ENCODE measurements at regions not wholly inside any gene's neighbourhood (a gene's known extent, or its start where the extent isn't known, plus 50 kb on each side); places are given as distances from the start of the nearest gene placed in this dataset.

GRCh38 chrX:69222103-69223090, 57.1 kb upstream of the PJA1 start:
- H3K4me3 ChIP-seq: no peak overlapping the region
- TF ChIP-seq POLR2AphosphoS5 (IDR thresholded peaks at IDR 0.05) (no peak), POLR2A (IDR thresholded peaks at IDR 0.05) (no peak), CTCF (IDR thresholded peaks at IDR 0.05 in 8 of 11, conservative IDR thresholded peaks at IDR 0.05 in 3 of 11) (peak; percentile 49 to 79 (median 73))
- peaks cover 0 to 28% (median 4%) of the 10 kb centered on the region in 7 donors for H3K27me3 ChIP-seq (replicated peaks in 1 of 7)
- DNase-seq: peak; percentile 85
- H3K9me3 ChIP-seq: no peaks in the 10 kb centered on the region
- H3K36me3 ChIP-seq: no peaks in the 10 kb centered on the region
- H3K27ac ChIP-seq: no peak overlapping the region
- intact Hi-C loops (cut with DNase I; ENCODE audit: low total_unique reads): loop anchor here (5.0 kb wide), 1 partner anchor 395 kb away; the partner anchor contains the start of gene EFNB1
- 13 to 20% (median 15%) methylated on average over 8 to 12 of the region's 12 CpGs for WGBS, 5 donors
- H3K4me1 ChIP-seq: peaks cover 0 to 6% (median 0%) of the 10 kb centered on the region in 6 donors

DNA sequence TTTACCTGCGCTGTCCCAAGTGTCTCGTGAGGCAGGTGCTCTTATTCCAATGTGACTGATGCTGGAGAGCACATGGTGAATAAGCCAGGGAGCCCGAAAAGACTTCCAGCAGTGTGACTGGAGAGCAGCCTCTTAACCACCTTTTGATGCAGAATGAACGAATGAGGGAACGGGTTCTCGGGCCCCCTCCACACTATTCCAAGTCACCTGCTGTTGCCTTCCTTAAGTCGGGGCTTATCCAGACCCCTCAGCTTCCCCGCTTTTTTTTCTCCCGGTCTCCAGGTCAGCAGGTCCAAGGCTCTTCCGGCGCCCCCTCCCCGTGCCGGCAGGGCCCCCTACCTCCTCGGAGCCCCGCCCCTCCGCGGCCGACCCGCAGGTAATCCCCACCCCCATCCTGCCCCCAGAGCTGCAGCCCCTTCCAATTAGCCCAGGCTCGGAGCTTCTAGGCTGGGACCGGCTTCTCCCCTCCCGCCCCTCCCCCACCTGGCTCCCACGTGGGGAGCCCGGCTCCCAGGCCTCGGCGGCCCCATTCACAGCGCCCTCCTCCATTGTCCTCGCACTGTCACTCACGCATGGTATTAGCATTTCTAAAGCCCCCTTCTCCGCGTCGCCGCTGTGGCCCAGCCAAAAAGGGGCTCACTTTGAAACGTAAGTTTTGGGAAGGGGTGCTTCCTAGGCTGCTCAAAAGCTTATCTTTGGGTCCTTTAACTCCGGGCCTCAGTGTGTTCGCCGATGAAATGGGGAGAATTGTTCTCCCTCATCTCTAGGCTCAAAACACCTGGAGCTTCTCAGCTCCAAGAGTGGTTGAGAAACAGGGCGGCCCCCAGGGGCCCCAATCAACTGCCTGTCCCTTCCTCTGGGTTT, 56.2 kb upstream of the PJA1 start:
- peaks cover 0 to 6% (median 0%) of the 10 kb centered on the region in 6 donors for H3K4me1 ChIP-seq
- intact Hi-C loops (cut with DNase I; ENCODE audit: low total_unique reads): loop anchor here (5.0 kb wide), 1 partner anchor 394 kb away; the partner anchor contains the start of gene EFNB1
- H3K9me3 ChIP-seq: no peaks in the 10 kb centered on the region
- DNase-seq: no peak
- H3K27me3 ChIP-seq (replicated peaks in 1 of 7): peaks cover 0 to 23% (median 4%) of the 10 kb centered on the region in 7 donors
- TF ChIP-seq POLR2A (IDR thresholded peaks at IDR 0.05) (no peak), POLR2AphosphoS5 (IDR thresholded peaks at IDR 0.05) (no peak), CTCF (IDR thresholded peaks at IDR 0.05 in 8 of 11, conservative IDR thresholded peaks at IDR 0.05 in 3 of 11) (no peak)
- H3K27ac ChIP-seq: no peak overlapping the region
- WGBS, 5 donors: 22 to 37% (median 28%) methylated on average over 32 to 38 of the region's 38 CpGs
- H3K4me3 ChIP-seq: no peak overlapping the region
- H3K36me3 ChIP-seq: no peaks in the 10 kb centered on the region

- Histone ChIP-seq H3K9me3 (no peaks in the 10 kb centered on the region), H3K27me3 (replicated peaks in 1 of 7) (peaks cover 0 to 23% (median 4%) of the 10 kb centered on the region in 7 donors), H3K4me3 (no peak overlapping the region), H3K36me3 (no peaks in the 10 kb centered on the region), H3K4me1 (peaks cover 0 to 6% (median 0%) of the 10 kb centered on the region in 6 donors), H3K27ac (no peak overlapping the region)
- intact Hi-C loops (cut with DNase I; ENCODE audit: low total_unique reads): no loop called here
- no peak for TF ChIP-seq CTCF (IDR thresholded peaks at IDR 0.05 in 8 of 11, conservative IDR thresholded peaks at IDR 0.05 in 3 of 11)
- no peak for TF ChIP-seq POLR2A (IDR thresholded peaks at IDR 0.05)
- no peak for TF ChIP-seq POLR2AphosphoS5 (IDR thresholded peaks at IDR 0.05)
- no peak for DNase-seq
- WGBS, 5 donors: 53 to 95% (median 83%) methylated on average over 2 of the region's 2 CpGs
These were observed 53.2 kb upstream of the PJA1 start for GRCh38 chrX:69218407-69218997.
